Activated T-helper 2 cell treated with anti-CD3 and anti-CD28 coated beads, Interferon-gamma antibody, Interleukin-2, Interleukin-4, amounts not matched to agents 10 μg/mL and 5 μg/mL and 100 μg/mL, durations not matched to agents 14 hours and 24 hours and 36 hours (primary cell): ENCODE measurements at regions not wholly inside any gene's neighbourhood (a gene's known extent, or its start where the extent isn't known, plus 50 kb on each side); places are given as distances from the start of the nearest gene placed in this dataset.

Experiments
- DNase-seq: peaks from one replicate; pipeline ENCODE4 v3.0.0; 2021; ENCODE audit warnings: low spot score
- H3K27ac Mint-ChIP-seq: one replicate; pipeline ENCODE4 v1.8.0; 2021; ENCODE audit warnings: mixed read lengths
- H3K27me3 Mint-ChIP-seq: one replicate; pipeline ENCODE4 v1.8.0; 2021; ENCODE audit warnings: low read depth, mixed read lengths
- H3K36me3 Mint-ChIP-seq: one replicate; pipeline ENCODE4 v1.8.0; 2021; ENCODE audit warnings: low read depth, mixed read lengths
- H3K4me1 Mint-ChIP-seq: one replicate; pipeline ENCODE4 v1.8.0; 2021; ENCODE audit warnings: low read depth, mixed read lengths
- H3K4me3 Mint-ChIP-seq: one replicate; pipeline ENCODE4 v1.8.0; 2021; ENCODE audit warnings: low read depth, mild to moderate bottlenecking, moderate library complexity, mixed read lengths
- H3K9me3 Mint-ChIP-seq: one replicate; pipeline ENCODE4 v1.8.0; 2021; ENCODE audit warnings: mixed read lengths
- intact Hi-C: fragments of 100-400 bp; cut with micrococcal nuclease; formaldehyde crosslinking; loops from one replicate; pipeline ENCODE4 v1.15.1; 2023

DNA sequence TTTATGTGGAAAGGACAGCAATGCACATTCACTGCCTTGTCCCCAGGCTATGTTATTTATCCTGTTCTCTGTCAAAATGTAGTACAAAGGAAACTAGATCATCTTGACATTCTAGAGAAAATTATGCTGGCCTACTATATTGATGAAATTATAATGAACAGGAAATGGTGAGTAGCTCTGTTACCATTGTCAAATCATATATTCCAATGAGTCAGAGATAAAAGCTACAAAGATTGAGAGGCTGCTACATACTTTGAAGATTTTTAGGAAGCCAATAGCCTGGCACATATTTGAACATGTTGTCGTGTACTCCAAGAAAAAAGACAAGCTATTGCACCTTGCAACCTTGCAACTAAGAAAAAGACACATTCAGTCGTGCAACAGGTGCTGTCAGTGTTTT, 52.7 kb upstream of the TET2 start:
- Mint-ChIP-seq H3K4me3 (no peak overlapping the region), H3K27me3 (no peaks in the 10 kb centered on the region), H3K4me1 (no peaks in the 10 kb centered on the region), H3K9me3 (peaks cover 45% of the 10 kb centered on the region), H3K27ac (no peak overlapping the region), H3K36me3 (no peaks in the 10 kb centered on the region)
- intact Hi-C loops: no loop called here
- no peak for DNase-seq
